GM13976 (cell line): ENCODE measurements at regions not wholly inside any gene's neighbourhood (a gene's known extent, or its start where the extent isn't known, plus 50 kb on each side); places are given as distances from the start of the nearest gene placed in this dataset.

ENCODE experiments used
- DNase-seq: peaks from one replicate; pipeline ENCODE4 v3.0.0; 2012; ENCODE audit warnings: low spot score
- CTCF ChIP-seq: IDR thresholded peaks from 2 replicates; pipeline ENCODE4 v1.5.1; 2012; ENCODE audit warnings: borderline replicate concordance, mild to moderate bottlenecking; ENCODE audit not compliant: insufficient read depth; ENCODE audit errors: extremely low read depth, missing control alignments, control extremely low read depth
- in situ Hi-C: fragments of 300-500 bp; cut with MboI; formaldehyde crosslinking; loops from one replicate; pipeline ENCODE4 v1.12.0; 2022; ENCODE audit warnings: low sequenced_read_pairs, mixed read lengths, inconsistent platforms; ENCODE audit not compliant: unreplicated experiment

GRCh38 chr13:69468624-69469023, 639.0 kb upstream of the ATXN8OS start:
- in situ Hi-C loops: no loop called here
- no peak for TF ChIP-seq CTCF
- no peak for DNase-seq

- in situ Hi-C loops: no loop called here
- no peak for DNase-seq
- no peak for TF ChIP-seq CTCF
Measured at GRCh38 chr13:69461397-69461796, 646.2 kb upstream of the ATXN8OS start.

- no peak for TF ChIP-seq CTCF
- no peak for DNase-seq
- in situ Hi-C loops: no loop called here
Measured at GRCh38 chr13:69459346-69459745, 648.3 kb upstream of the ATXN8OS start.

GRCh38 chr13:69458013-69458412, 649.6 kb upstream of the ATXN8OS start:
- TF ChIP-seq CTCF: no peak
- no peak for DNase-seq
- in situ Hi-C loops: no loop called here

GRCh38 chr13:69450245-69450644, 657.4 kb upstream of the ATXN8OS start:
- TF ChIP-seq CTCF: no peak
- in situ Hi-C loops: no loop called here
- DNase-seq: no peak

- in situ Hi-C loops: no loop called here
- DNase-seq: no peak
- TF ChIP-seq CTCF: no peak
Measured at GRCh38 chr13:69425235-69425634, 682.4 kb upstream of the ATXN8OS start.

- in situ Hi-C loops: no loop called here
- no peak for DNase-seq
- no peak for TF ChIP-seq CTCF
Measured at GRCh38 chr13:69423844-69424243, 683.8 kb upstream of the ATXN8OS start.
